ENCODE measurements at regions not wholly inside any gene's neighbourhood (a gene's known extent, or its start where the extent isn't known, plus 50 kb on each side); places are given as distances from the start of the nearest gene placed in this dataset.

DNA sequence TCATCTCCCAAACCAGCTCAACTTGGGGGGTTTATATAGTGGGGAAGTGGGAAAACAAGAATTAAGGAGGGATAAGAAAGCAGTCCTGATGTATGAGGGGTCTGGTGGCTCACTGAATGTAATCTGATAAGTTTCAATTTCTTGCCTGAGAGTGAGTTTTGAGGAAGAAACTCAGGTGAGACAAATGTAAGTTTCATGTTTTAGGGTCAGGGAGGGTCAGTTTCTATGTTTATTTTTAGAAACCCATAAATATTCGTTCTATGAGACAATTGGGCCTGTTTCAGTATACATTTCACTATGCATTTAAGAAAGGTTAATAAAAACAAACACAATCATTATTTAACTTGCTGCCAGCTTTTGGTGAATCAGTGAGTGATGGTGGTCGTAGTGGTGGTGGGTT lies 128.0 kb upstream of the MBL2 start:
- Histone ChIP-seq H3K36me3 (no peaks in the 10 kb centered on the region), H3K27me3 (no peaks in the 10 kb centered on the region), H3K4me1 (no peaks in the 10 kb centered on the region), H3K27ac (no peak overlapping the region), H3K4me3 (no peak overlapping the region), H3K9me3 (no peaks in the 10 kb centered on the region)
- TF ChIP-seq, protein P1, sequence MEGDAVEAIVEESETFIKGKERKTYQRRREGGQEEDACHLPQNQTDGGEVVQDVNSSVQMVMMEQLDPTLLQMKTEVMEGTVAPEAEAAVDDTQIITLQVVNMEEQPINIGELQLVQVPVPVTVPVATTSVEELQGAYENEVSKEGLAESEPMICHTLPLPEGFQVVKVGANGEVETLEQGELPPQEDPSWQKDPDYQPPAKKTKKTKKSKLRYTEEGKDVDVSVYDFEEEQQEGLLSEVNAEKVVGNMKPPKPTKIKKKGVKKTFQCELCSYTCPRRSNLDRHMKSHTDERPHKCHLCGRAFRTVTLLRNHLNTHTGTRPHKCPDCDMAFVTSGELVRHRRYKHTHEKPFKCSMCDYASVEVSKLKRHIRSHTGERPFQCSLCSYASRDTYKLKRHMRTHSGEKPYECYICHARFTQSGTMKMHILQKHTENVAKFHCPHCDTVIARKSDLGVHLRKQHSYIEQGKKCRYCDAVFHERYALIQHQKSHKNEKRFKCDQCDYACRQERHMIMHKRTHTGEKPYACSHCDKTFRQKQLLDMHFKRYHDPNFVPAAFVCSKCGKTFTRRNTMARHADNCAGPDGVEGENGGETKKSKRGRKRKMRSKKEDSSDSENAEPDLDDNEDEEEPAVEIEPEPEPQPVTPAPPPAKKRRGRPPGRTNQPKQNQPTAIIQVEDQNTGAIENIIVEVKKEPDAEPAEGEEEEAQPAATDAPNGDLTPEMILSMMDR (IDR thresholded peaks at IDR 0.05): no peak
- TF ChIP-seq POLR2A (IDR thresholded peaks at IDR 0.05): no peak
- intact Hi-C loops (cut with DNase I): no loop called here
- WGBS (ENCODE audit: insufficient coverage, low coverage, low lambda C conversion rate, missing lambda C conversion rate): 25% methylated on average over 2 of the region's 2 CpGs
- DNase-seq (no peak), ATAC-seq (no peak)

DNA sequence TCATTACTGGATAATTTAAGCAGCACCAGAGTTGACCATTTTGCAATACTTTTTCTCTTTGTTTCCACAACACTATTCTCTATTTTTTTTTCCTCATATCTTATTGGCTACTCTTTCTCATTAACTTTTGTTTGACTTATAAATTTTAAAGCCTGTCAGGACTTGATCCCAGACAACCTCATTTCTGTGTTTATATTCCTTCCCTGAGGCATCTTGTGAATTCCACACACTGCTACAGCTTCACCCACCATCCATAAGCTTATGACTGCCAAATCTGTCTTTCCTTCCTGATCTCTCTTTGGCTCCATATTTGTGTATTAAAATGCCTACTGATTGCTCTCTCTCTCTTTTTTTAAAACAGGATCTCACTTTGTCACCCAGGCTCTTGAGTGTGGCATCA lies 124.6 kb upstream of the MBL2 start:
- Histone ChIP-seq H3K27ac (no peak overlapping the region), H3K4me3 (no peak overlapping the region), H3K4me1 (no peaks in the 10 kb centered on the region), H3K27me3 (no peaks in the 10 kb centered on the region), H3K9me3 (no peaks in the 10 kb centered on the region), H3K36me3 (no peaks in the 10 kb centered on the region)
- TF ChIP-seq, protein P1 (IDR thresholded peaks at IDR 0.05): no peak
- no peak for TF ChIP-seq POLR2A (IDR thresholded peaks at IDR 0.05)
- intact Hi-C loops (cut with DNase I): no loop called here
- ATAC-seq (no peak), DNase-seq (no peak)

DNA sequence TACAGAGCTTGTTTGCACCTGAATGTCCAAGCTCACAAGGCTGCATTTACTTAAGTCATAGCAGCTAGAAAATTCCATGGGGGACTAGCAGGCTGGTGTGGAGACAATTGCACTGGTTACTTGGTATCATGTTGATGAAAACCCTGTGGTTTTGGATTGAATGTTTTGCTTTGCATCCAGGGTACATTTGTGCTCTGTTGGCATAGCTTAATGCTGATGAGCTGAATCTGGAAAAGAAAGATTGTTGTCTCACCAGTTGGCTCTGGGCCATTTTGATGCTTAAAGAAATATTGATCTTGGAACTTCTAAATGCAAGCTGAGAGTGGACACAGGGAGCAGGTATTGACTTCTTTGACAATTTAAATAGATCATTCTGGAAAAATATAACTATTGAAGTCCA lies 122.5 kb upstream of the MBL2 start:
- ATAC-seq: no peak
- Histone ChIP-seq H3K27me3 (no peaks in the 10 kb centered on the region), H3K27ac (no peak overlapping the region), H3K4me3 (no peak overlapping the region), H3K9me3 (no peaks in the 10 kb centered on the region), H3K36me3 (no peaks in the 10 kb centered on the region), H3K4me1 (no peaks in the 10 kb centered on the region)
- TF ChIP-seq, protein P1 (IDR thresholded peaks at IDR 0.05): no peak
- no peak for TF ChIP-seq POLR2A (IDR thresholded peaks at IDR 0.05)
- DNase-seq: no peak
- intact Hi-C loops (cut with DNase I): no loop called here

- Histone ChIP-seq H3K36me3 (no peaks in the 10 kb centered on the region), H3K4me3 (no peak overlapping the region), H3K9me3 (no peaks in the 10 kb centered on the region), H3K4me1 (no peaks in the 10 kb centered on the region), H3K27me3 (no peaks in the 10 kb centered on the region), H3K27ac (no peak overlapping the region)
- WGBS (ENCODE audit: insufficient coverage, low coverage, low lambda C conversion rate, missing lambda C conversion rate): no CpG with 5 or more reads among the region's 17 CpGs
- TF ChIP-seq POLR2A (IDR thresholded peaks at IDR 0.05): no peak
- TF ChIP-seq, protein P1 (IDR thresholded peaks at IDR 0.05): no peak
- intact Hi-C loops (cut with DNase I): no loop called here
- ATAC-seq (peak in 1 of 4 donors; percentile 33), DNase-seq (no peak)
Observed at GRCh38 chr10:52890281-52890680, 117.7 kb upstream of the MBL2 start.

- H3K4me1 ChIP-seq: no peaks in the 10 kb centered on the region
- H3K27ac ChIP-seq: no peak overlapping the region
- DNase-seq: no peak
- 90% methylated on average over 4 of the region's 12 CpGs for WGBS (ENCODE audit: insufficient coverage, low coverage, low lambda C conversion rate, missing lambda C conversion rate)
- H3K27me3 ChIP-seq: no peaks in the 10 kb centered on the region
- ATAC-seq: no peak
- no peak for TF ChIP-seq POLR2A (IDR thresholded peaks at IDR 0.05)
- TF ChIP-seq, protein P1 (IDR thresholded peaks at IDR 0.05): no peak
- intact Hi-C loops (cut with DNase I): no loop called here
- no peak overlapping the region for H3K4me3 ChIP-seq
- no peaks in the 10 kb centered on the region for H3K36me3 ChIP-seq
- H3K9me3 ChIP-seq: no peaks in the 10 kb centered on the region
Observed at GRCh38 chr10:52889611-52890010, 117.0 kb upstream of the MBL2 start.
